DOHH2 (cell line): ENCODE measurements at regions not wholly inside any gene's neighbourhood (a gene's known extent, or its start where the extent isn't known, plus 50 kb on each side); places are given as distances from the start of the nearest gene placed in this dataset.

Experiments used
- EZH2phosphoT487 ChIP-seq: fragments of 200-600 bp; sonication (generic); IDR thresholded peaks from 2 replicates; pipeline ENCODE4 v1.6.1; 2017; ENCODE audit warnings: borderline replicate concordance, mild to moderate bottlenecking, antibody characterized with exemption, low read length, moderate library complexity, mixed read lengths
- TF ChIP-seq, protein P1 (sequence below): fragments of 200-600 bp; sonication (generic); IDR thresholded peaks from one replicate; pipeline ENCODE4 v1.5.1; 2014; ENCODE audit warnings: antibody characterized with exemption, mild to moderate bottlenecking, low read depth, low read length; ENCODE audit not compliant: poor library complexity, severe bottlenecking

GRCh38 chr7:45239486-45239885 is 81.9 kb downstream of the RAMP3 start:
- TF ChIP-seq EZH2phosphoT487: no peak
- TF ChIP-seq, protein P1, sequence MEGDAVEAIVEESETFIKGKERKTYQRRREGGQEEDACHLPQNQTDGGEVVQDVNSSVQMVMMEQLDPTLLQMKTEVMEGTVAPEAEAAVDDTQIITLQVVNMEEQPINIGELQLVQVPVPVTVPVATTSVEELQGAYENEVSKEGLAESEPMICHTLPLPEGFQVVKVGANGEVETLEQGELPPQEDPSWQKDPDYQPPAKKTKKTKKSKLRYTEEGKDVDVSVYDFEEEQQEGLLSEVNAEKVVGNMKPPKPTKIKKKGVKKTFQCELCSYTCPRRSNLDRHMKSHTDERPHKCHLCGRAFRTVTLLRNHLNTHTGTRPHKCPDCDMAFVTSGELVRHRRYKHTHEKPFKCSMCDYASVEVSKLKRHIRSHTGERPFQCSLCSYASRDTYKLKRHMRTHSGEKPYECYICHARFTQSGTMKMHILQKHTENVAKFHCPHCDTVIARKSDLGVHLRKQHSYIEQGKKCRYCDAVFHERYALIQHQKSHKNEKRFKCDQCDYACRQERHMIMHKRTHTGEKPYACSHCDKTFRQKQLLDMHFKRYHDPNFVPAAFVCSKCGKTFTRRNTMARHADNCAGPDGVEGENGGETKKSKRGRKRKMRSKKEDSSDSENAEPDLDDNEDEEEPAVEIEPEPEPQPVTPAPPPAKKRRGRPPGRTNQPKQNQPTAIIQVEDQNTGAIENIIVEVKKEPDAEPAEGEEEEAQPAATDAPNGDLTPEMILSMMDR: no peak
